GM19193 (cell line): ENCODE measurements at regions not wholly inside any gene's neighbourhood (a gene's known extent, or its start where the extent isn't known, plus 50 kb on each side); places are given as distances from the start of the nearest gene placed in this dataset.

Source experiments
- POLR2A ChIP-seq: IDR thresholded peaks from 4 replicates; pipeline ENCODE4 v1.6.1; 2011; ENCODE audit not compliant: insufficient read depth, insufficient read length; ENCODE audit errors: extremely low read depth

DNA sequence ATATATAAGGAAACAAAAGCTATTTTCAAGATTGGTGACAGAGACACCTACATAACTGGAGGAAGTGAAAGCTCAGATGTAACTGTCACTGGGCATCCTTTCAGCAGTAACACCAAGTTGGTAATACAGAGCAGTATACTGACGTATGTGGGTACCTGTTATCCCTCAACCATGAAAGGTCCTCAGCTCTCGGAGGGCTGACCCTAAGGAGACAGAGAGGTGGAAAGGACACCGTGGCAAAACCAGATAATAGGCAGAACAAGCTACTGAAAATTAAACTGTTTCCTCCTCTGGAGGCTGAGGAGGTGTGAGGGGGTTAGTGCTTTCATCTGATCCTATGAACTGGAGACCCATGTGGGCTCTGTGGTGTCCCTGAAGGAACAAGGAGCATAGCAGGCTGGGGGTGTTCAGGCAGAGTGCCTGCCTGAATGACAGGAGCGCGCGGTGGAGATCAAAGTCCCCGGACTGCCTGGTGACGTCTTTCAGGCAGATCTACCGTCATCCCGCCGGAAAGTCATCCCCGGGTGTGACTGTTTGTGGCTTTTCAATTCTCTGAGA is 130.2 kb upstream of the FSTL4 start:
- no peak for TF ChIP-seq POLR2A

DNA sequence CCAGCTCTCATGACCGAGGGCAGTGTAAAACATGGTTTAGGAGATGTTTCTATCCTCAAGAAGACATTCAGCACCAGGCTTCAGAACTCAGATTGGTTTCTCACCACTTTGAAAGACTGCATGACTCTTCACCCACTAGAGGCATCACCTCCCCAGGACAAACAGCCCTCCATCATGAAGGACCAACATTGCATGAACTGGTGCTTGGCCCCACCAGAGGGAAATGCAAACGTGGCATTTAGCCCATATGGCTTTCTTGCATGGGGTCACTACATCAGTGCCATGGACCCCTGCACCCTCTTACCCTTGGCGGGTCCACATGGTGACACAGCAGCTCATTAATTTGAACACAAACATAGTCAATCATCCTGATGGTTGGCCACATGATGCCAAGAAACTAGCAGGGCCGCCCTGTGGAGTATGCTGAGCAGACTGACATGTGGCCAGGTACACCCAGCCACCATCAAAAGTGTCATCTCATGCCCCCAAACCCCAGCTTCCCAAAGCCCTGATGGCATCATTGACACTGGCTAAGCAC is 129.5 kb upstream of the FSTL4 start:
- no peak for TF ChIP-seq POLR2A

DNA sequence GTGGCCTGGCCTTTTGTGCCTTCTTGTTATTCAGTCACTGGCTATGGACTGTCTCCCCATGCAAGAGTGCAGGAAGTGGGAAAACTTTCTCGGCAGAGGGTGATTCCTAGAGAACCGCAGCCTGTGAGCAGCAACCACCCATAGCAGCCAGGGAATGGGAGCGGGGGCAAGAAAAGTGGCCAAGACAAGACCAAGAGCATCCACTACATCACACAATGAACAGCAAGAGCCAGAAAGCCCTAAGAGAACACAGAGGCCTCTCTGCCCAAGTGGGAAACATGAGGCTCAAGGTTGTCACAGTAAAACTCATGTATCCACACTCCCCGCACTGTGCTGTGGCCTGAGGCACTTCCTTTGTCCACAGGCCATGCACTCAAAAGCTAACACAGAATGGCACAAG is 129.1 kb upstream of the FSTL4 start:
- no peak for TF ChIP-seq POLR2A

DNA sequence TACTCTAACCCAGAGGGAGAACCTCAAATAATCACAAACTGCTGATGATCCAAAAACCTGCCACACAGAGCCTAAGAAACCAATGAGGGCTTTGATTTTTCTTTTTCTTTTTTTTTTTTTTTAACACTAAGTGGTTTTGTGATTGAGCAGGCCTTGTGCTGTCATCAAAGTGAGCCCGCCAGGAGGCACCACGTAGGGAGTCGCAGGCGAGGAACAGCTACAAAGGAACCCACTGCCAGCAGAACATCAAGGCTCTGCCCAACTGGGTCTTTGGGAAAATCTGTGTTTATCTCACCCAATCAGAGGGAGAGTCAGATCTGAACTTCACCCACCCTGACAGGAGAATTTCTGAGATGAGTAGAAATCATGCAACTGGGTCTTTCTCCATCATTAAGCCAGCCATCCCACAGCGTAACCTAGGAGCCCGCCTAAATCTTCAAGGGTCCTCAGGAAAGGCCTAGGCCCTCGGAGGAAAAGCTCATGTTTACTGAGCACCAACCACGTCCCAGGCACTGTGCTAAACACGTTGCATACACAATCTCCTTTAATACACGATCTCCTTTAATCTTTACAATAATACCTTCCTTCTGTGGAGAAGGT is 126.9 kb upstream of the FSTL4 start:
- TF ChIP-seq POLR2A, result no peak

DNA sequence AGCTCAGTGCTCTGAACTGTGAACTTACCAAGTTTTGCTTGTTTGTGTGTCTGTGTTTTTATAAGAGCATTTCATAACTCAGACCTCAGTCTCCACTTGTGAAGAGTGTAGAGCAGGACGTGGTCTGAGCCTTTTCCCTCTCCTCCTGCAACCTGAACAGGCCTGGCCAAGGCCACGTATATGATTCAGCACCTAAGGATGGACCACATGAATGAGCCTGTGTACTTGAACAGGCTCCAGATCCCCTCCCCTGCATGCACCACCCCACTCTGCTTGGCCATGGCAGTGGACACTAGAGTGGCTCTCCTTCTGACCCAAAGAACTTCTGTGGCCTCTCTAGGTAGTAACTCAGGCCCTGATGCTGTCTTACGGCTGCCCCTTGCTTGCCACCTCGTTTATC is 125.9 kb upstream of the FSTL4 start:
- no peak for TF ChIP-seq POLR2A

DNA sequence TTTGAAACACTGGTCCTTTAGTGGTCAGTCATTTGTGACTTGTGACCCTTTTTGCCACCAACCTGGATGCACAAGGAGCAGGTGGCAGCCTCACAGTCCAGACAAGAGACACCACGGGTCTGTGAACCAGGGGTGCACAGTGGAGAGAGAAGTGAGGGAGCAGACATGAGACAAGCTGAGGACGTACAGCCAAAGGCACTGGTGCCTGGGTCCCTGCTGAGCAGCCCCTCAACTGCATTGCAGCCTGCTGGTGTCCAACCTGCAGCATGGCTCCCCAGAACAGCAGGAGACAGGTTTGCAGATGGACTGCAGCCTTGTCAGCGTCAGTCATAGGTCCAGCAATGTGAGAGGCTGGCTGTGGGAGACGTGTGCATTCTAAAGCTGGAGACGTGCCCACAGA is 124.2 kb upstream of the FSTL4 start:
- no peak for TF ChIP-seq POLR2A

DNA sequence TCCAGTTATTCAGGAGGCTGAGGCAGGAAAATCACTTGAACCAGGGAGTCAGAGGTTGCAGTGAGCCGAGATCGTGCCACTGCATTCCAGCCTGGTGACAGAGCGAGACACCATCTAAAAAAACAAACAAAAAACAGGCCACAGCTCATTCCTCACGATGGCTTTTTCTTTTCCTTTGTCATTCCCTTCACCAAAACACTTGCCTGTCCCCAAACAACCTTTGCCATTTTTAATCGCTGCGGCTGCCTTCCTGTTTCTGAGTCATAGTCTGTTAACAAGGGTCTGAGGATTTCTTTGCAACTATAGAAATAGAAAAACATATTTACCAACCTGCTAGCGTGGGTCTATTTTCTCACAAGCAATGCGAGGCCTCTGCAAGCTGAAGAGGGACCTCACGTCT is 123.0 kb upstream of the FSTL4 start:
- TF ChIP-seq POLR2A, result no peak

DNA sequence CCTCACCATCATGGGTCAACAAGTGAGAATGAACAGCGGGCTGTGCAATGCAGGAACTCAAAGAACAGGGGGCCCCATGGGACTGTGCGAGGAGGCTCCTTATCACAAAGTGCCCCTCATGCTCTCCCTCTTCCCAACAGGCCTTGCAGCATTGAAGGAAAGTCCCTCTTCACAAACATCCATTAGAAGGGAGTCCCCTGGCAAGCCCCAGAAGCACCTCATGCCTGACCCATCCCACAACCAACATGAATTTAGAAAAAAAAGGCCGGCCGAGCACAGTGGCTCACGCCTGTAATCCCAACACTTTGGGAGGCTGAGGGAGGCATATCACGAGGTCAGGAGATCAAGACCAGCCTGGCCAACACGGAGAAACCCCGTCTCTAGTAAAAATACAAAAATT is 122.6 kb upstream of the FSTL4 start:
- TF ChIP-seq POLR2A, result no peak

DNA sequence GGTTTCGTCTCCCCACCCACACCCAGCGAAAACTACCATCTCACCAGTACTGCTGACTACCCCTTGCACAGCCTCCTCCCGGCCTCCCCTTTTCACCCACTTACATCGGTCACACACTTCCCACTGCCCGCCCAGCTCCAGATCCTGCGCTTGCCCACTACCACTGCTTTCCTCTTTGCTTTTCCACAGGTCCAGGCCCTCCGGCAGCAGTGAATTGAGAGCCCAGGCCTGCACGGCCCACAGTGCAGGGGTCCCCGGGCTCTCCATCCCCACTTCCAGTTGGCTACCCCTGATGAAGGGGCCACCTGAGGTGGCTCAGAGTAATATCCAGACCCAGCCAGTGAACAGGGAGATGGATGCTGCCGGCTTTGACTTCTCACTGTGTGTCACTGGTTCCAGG is 120.2 kb upstream of the FSTL4 start:
- TF ChIP-seq POLR2A, result no peak

DNA sequence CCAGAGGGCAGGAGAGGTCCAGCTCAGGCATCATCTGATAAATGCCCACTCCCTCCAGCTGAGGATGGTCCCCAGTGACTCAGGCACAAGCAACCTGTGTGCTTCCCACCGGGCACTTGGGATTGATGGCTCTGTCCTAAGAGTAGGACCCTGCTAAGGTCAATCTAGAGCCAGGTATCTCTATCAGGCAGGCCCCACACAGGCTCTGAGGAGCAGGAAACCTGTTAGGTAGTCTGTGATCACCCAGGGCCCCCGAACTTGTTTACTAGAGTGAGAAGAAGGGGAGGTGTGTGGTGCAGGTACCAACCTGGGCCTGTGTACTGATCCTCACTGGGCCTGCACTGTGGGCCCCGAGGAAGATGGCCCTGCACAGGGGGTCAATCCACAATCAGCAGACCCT is 119.6 kb upstream of the FSTL4 start:
- no peak for TF ChIP-seq POLR2A

DNA sequence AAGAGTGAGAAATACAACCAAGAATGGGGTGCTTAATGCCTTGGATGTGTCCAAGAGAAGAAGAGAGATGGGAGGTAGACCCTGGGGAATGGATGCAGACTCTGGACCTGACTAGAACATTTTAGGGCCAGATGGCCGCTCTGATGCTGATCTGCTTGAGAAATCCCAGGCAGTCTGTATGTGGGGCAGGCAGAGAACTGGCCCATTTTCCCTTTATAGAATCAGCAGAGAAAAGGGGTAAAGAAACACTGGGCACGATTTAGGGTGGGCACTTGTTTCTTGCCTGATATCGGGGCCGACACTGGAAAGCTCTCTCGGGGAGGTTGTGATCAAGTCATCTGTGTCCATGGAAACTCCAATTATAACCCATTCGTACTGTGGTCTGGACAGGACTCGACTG is 118.5 kb upstream of the FSTL4 start:
- TF ChIP-seq POLR2A, result no peak

DNA sequence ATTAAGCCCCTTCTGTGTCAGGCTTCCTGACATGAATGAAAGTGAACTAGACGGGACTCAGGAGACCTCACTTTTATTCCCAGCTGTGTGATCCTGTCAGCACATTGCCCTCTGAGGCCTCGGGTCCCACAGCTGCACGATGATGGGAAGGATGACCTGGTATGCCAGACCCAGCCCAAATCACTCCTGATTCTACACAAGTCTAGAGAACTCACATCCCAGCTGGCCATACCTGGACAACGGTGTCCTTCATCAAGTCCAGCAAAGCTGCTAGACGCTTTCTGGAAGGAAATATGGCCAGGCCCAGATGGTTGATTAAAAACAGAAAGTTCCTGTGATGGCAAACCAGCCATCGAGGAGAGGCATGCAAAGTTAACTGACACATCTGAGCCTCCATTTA is 118.0 kb upstream of the FSTL4 start:
- no peak for TF ChIP-seq POLR2A

DNA sequence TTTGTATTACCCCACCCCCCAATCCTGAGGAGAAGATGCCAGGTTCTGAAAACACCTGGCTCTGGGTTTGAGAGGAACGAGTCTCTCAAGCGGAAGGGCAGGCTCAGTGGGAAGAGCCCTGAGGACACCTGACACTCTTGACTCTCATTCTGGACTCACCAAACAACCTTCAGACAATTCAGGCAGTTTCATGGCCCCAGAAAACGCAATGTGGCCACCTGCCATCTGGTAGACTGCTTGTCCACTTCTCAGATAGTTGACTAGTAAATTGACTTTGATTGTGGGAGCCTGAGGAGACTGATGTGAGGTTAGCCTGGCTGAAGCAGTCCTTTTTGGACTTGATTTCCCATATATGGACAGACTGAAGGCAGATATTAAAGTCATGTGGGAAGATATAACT is 117.5 kb upstream of the FSTL4 start:
- TF ChIP-seq POLR2A, result no peak

DNA sequence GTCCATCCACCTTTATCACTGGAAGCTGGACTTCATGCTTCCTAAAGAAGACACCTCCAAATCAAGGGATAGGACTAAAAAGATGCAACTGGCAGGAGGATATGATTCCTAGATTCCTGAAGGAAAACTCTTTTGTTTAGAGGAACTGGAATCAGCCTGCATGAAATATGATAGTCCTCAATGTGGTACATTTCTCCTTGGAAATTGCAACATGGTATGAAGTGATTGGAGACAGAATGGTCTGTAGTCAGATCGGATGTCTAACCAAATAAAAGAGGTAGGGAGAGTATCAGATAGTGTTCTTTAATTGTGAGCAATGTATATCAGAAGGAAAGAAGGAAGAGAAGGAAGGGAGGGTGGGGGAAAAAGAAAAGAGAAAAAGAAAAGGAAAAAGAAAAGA is 116.1 kb upstream of the FSTL4 start:
- no peak for TF ChIP-seq POLR2A

DNA sequence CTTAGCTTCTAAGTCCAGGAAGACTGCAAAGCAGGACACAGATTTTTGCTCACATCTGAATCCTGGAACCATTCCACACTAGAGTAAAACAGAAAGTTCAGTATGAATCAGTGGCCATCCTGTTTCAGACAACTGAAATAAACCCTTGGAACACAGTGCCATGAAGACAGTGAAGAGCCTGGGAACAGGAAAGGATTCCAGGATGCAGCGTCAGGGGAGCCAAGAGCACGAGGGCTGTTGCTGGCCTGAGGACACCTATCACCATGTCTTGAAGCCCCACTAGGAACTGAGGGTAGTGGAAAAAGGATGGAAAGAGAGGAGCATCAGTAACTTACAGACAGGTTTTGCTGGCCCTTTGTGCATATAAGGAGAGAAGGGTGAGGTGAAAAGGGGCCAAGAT is 115.3 kb upstream of the FSTL4 start:
- TF ChIP-seq POLR2A, result no peak

DNA sequence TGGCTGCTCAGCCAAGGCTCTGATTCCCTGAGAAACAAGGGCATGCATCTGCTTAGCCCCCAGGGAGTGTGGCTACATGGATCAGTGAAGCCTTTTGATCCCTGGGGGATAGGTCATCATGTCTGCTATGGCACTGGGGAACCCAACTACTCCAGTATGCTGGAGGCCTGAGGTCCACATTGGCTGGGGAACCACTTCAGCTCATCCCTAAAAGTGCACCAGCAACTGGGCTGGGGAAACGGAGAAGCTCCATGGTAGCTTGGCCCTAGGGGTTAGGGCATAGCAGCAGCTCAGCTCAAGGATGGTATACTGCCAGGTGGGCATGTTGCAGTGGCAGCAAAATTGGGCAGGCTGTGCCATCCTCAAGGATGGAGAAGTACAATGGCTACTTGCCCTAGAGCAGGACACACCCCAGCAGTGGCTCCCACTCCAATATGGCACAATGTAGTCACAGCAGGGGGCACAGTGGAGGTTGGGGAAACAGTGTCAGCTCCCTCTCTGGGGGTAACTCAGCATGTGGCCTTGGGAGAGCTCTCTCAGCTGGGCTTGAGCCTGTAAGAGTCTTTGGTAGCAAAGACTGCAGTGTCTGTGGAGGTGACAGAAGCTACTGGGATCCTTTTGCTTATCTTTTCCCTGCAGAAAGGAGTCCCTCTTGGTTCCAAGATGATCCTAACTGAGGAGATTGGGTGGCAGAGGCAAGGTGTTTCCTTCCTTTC is 111.5 kb upstream of the FSTL4 start:
- TF ChIP-seq POLR2A, result no peak
